DOHH2 (cell line): ENCODE measurements at regions not wholly inside any gene's neighbourhood (a gene's known extent, or its start where the extent isn't known, plus 50 kb on each side); places are given as distances from the start of the nearest gene placed in this dataset.

Experiments
- EZH2phosphoT487 ChIP-seq: fragments of 200-600 bp; sonication (generic); IDR thresholded peaks from 2 replicates; pipeline ENCODE4 v1.6.1; 2017; ENCODE audit warnings: borderline replicate concordance, mild to moderate bottlenecking, antibody characterized with exemption, low read length, moderate library complexity, mixed read lengths
- TF ChIP-seq, protein P1 (sequence below): fragments of 200-600 bp; sonication (generic); IDR thresholded peaks from one replicate; pipeline ENCODE4 v1.5.1; 2014; ENCODE audit warnings: antibody characterized with exemption, mild to moderate bottlenecking, low read depth, low read length; ENCODE audit not compliant: poor library complexity, severe bottlenecking

DNA sequence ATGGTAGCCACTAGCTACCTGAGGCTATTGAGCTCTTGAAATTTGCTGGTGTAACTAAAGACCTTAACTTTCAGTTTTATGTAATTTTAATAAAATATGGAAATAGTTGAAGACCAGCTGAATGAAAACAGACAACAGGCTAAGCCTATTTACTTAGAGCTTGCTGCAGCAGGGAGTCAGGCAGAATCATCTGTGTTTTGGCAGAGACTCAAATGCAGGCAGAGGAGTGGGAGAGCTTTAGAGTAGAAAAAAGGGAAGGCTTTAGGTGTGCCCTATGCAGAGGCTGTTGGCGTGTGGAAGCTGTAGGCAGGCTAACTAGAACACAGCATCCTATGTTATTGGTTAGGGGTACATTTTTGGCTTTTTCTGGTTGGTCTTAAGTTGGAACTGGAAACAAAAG is 304.9 kb upstream of the NBEA start:
- TF ChIP-seq EZH2phosphoT487 = no peak
- TF ChIP-seq, protein P1, sequence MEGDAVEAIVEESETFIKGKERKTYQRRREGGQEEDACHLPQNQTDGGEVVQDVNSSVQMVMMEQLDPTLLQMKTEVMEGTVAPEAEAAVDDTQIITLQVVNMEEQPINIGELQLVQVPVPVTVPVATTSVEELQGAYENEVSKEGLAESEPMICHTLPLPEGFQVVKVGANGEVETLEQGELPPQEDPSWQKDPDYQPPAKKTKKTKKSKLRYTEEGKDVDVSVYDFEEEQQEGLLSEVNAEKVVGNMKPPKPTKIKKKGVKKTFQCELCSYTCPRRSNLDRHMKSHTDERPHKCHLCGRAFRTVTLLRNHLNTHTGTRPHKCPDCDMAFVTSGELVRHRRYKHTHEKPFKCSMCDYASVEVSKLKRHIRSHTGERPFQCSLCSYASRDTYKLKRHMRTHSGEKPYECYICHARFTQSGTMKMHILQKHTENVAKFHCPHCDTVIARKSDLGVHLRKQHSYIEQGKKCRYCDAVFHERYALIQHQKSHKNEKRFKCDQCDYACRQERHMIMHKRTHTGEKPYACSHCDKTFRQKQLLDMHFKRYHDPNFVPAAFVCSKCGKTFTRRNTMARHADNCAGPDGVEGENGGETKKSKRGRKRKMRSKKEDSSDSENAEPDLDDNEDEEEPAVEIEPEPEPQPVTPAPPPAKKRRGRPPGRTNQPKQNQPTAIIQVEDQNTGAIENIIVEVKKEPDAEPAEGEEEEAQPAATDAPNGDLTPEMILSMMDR = no peak
